GM20000 (cell line): ENCODE measurements at regions not wholly inside any gene's neighbourhood (a gene's known extent, or its start where the extent isn't known, plus 50 kb on each side); places are given as distances from the start of the nearest gene placed in this dataset.
"Not testable (repeated sequence)": the region's sequence is repeated elsewhere in the genome, so short reads cannot be mapped to it uniquely, and the experiment has no call there.

Source experiments
- DNase-seq: peaks from one replicate; pipeline ENCODE4 v3.0.0; 2012; ENCODE audit warnings: low spot score
- CTCF ChIP-seq: IDR thresholded peaks from 2 replicates; pipeline ENCODE4 v1.5.1; 2012; ENCODE audit warnings: mild to moderate bottlenecking, control low read depth; ENCODE audit errors: extremely low read depth, missing control alignments

DNA sequence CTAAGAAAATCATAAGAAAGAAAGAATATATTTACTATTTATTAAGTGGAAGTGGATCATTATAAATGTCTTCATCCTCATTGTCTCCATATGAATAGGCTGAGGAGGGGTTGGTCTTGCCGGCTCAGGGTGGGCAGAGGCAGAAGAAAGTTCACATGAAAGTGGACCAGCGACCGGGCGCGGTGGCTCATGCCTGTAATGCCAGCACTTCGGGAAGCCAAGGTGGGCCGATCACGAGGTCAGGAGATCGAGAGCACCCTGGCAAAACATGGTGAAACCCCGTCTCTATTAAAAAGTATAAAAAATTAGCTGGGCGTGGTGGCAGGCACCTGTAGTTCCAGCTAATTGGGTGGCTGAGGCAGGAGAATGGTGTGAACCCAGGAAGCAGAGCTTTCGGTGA is 1145.4 kb downstream of the STIM2 start:
- no peak for TF ChIP-seq CTCF
- no peak for DNase-seq

GRCh38 chr4:28007693-28008092 is 1147.1 kb downstream of the STIM2 start:
- DNase-seq = no peak
- no peak for TF ChIP-seq CTCF

DNA sequence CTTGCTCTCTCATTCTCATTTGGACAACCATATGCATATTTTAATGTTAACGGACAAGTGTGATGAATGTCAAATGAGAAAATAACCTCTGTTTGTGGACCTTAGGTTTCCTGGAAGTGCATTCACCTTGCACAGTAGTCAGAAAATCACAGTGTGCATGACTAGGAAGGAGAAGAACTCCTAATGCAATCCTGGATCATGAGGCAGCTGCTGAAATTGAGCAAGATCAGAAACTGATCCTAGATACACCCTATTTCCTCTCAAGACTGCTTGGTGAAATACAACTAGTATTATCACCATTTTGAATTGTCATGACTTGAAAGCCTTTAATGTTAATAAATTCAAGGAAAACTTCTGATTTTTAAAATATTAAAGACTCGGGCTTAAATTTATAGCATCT is 1148.9 kb downstream of the STIM2 start:
- DNase-seq = no peak

GRCh38 chr4:28010577-28011240 is 1150.1 kb downstream of the STIM2 start:
- DNase-seq = no peak
- no peak for TF ChIP-seq CTCF

More for the DNA sequence above, 1148.9 kb downstream of the STIM2 start:
- no peak for TF ChIP-seq CTCF

DNA sequence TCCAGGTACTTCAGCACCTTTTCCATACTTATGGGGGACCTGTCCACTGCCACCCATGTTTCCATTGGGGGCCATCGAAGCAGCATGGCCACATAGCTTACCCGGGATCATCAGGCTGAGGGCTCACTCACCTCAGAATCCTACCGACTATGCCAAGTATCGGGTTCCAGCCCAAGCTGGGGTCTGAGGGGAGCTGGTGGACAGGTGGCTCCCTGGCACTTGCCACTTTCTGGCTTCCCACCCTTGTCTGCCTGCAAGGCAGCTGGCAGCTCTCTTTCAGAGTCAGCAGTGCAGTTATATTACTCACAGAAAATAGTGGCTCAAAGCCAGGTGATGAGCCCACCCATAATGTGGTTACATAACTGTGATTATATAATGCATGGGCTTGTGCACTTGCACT is 1153.8 kb downstream of the STIM2 start:
- no peak for TF ChIP-seq CTCF
- DNase-seq = no peak

- no peak for DNase-seq
- no peak for TF ChIP-seq CTCF
Measured at GRCh38 chr4:28015996-28016395, 1155.4 kb downstream of the STIM2 start.

- DNase-seq = not testable (repeated sequence)
Measured at GRCh38 chr4:28038253-28038652, 1177.6 kb downstream of the STIM2 start.

GRCh38 chr4:28062562-28062961 is 1201.9 kb downstream of the STIM2 start:
- no peak for TF ChIP-seq CTCF
- DNase-seq = no peak
